HG02571 (cell line): ENCODE measurements at regions not wholly inside any gene's neighbourhood (a gene's known extent, or its start where the extent isn't known, plus 50 kb on each side); places are given as distances from the start of the nearest gene placed in this dataset.
"Not testable (repeated sequence)": the region's sequence is repeated elsewhere in the genome, so short reads cannot be mapped to it uniquely, and the experiment has no call there.

Source experiments
- ATAC-seq: cut with Tn5 transposase; IDR thresholded peaks from one replicate; pipeline ENCODE4 v1.9.1; 2021; ENCODE audit warnings: mild to moderate bottlenecking, moderate library complexity; ENCODE audit not compliant: unreplicated experiment

- ATAC-seq: peak; percentile 78
These were observed 1481.3 kb downstream of the GATA3 start for GRCh38 chr10:9535744-9536143.

- no peak for ATAC-seq
These were observed 1472.6 kb upstream of the CELF2 start for GRCh38 chr10:9545073-9545472.

GRCh38 chr10:9547936-9548904 lies 1469.5 kb upstream of the CELF2 start:
- ATAC-seq: no peak

- no peak for ATAC-seq
These were observed 1466.9 kb upstream of the CELF2 start for GRCh38 chr10:9550810-9551209.

- no peak for ATAC-seq
These were observed 1463.4 kb upstream of the CELF2 start for GRCh38 chr10:9554321-9554720.

GRCh38 chr10:9560976-9561375 lies 1456.7 kb upstream of the CELF2 start:
- ATAC-seq: no peak

GRCh38 chr10:9561821-9562505 lies 1455.7 kb upstream of the CELF2 start:
- no peak for ATAC-seq

- ATAC-seq: no peak
These were observed 1439.9 kb upstream of the CELF2 start for GRCh38 chr10:9577746-9578145.

GRCh38 chr10:9579110-9579705 lies 1438.5 kb upstream of the CELF2 start:
- no peak for ATAC-seq

- ATAC-seq: not testable (repeated sequence)
These were observed 1434.9 kb upstream of the CELF2 start for GRCh38 chr10:9582803-9583202.

GRCh38 chr10:9596368-9596920 lies 1421.2 kb upstream of the CELF2 start:
- no peak for ATAC-seq

- ATAC-seq: no peak
These were observed 1414.7 kb upstream of the CELF2 start for GRCh38 chr10:9602998-9603397.

- ATAC-seq: no peak
These were observed 1413.7 kb upstream of the CELF2 start for GRCh38 chr10:9603972-9604371.

- no peak for ATAC-seq
These were observed 1412.4 kb upstream of the CELF2 start for GRCh38 chr10:9605231-9605630.

- no peak for ATAC-seq
These were observed 1409.1 kb upstream of the CELF2 start for GRCh38 chr10:9608602-9609001.

GRCh38 chr10:9613338-9614075 lies 1404.2 kb upstream of the CELF2 start:
- ATAC-seq: peak; percentile 89

GRCh38 chr10:9615189-9615588 lies 1402.5 kb upstream of the CELF2 start:
- no peak for ATAC-seq

GRCh38 chr10:9621216-9621615 lies 1396.5 kb upstream of the CELF2 start:
- ATAC-seq: no peak

GRCh38 chr10:9625304-9625703 lies 1392.4 kb upstream of the CELF2 start:
- ATAC-seq: no peak

- ATAC-seq: no peak
These were observed 1383.2 kb upstream of the CELF2 start for GRCh38 chr10:9634466-9634865.

GRCh38 chr10:9635691-9636090 lies 1382.0 kb upstream of the CELF2 start:
- ATAC-seq: no peak
